Panc1 (cell line): ENCODE measurements at regions not wholly inside any gene's neighbourhood (a gene's known extent, or its start where the extent isn't known, plus 50 kb on each side); places are given as distances from the start of the nearest gene placed in this dataset.

Experiments
- ATAC-seq: fragments of 200-7000 bp; cut with Tn5 transposase; 2 replicates; pipeline ENCODE4 v1.9.1; 2020; ENCODE audit warnings: mild to moderate bottlenecking, moderate library complexity
- BruUV-seq: library from RNA; stranded (reverse); fragments of 400-500 nt; replicated peaks from 2 replicates; lab custom pipeline; 2021; lab: Mats Ljungman, UMichigan
- CTCF ChIA-PET: fragments of 300-600 bp; sonication (Branson Sonifier 250); formaldehyde crosslinking; loops from one replicate; lab custom pipeline; 2022; ENCODE audit warnings: antibody characterized with exemption; lab: Charles Lee
- POLR2A ChIA-PET: fragments of 300-600 bp; sonication (Branson Sonifier 250); formaldehyde crosslinking; loops from one replicate; lab custom pipeline; 2022; ENCODE audit warnings: antibody characterized with exemption; lab: Charles Lee
- DNase-seq: peaks from one replicate; pipeline ENCODE4 v3.0.0-alpha.2; 2010; ENCODE audit warnings: low read depth, low spot score
- H3K27ac ChIP-seq: 2 replicates; pipeline ENCODE4 v1.5.1; 2011; ENCODE audit warnings: mild to moderate bottlenecking, low read length, inconsistent platforms
- H3K27me3 ChIP-seq: fragments of 200-500 bp; sonication (Bioruptor generic); 2 replicates; pipeline ENCODE4 v1.6.0; 2014; ENCODE audit warnings: low read length, inconsistent platforms; ENCODE audit not compliant: control insufficient read depth, insufficient read depth
- H3K36me3 ChIP-seq: fragments of 200-500 bp; sonication (Bioruptor generic); 2 replicates; pipeline ENCODE4 v1.5.1; 2014; ENCODE audit warnings: inconsistent platforms, mild to moderate bottlenecking, low read length, moderate library complexity; ENCODE audit not compliant: control insufficient read depth, insufficient read depth
- H3K4me1 ChIP-seq: 2 replicates; pipeline ENCODE4 v1.5.1; 2011; ENCODE audit warnings: inconsistent platforms, mild to moderate bottlenecking, low read length, moderate library complexity; ENCODE audit not compliant: control insufficient read depth, insufficient read depth
- H3K4me3 ChIP-seq, 2 experiments: 2 replicates each; pipeline ENCODE4 v1.5.1; 2011 to 2012; ENCODE audit warnings: low read depth in 2 of 2, low read length in 2 of 2, mild to moderate bottlenecking in 2 of 2, inconsistent platforms in 1 of 2, moderate library complexity in 1 of 2
- H3K9me3 ChIP-seq: fragments of 200-500 bp; sonication (Bioruptor generic); 2 replicates; pipeline ENCODE4 v1.5.1; 2014; ENCODE audit warnings: low read depth, mild to moderate bottlenecking, inconsistent platforms, low read length, moderate library complexity; ENCODE audit not compliant: control insufficient read depth, insufficient read depth
- POLR2AphosphoS5 ChIP-seq: IDR thresholded peaks from 2 replicates; pipeline ENCODE4 v1.6.1; 2012; ENCODE audit warnings: mild to moderate bottlenecking, low read depth, low read length, moderate library complexity
- REST ChIP-seq, 2 experiments: IDR thresholded peaks; 2 replicates each; pipeline ENCODE4 v1.6.1; 2011 to 2012; ENCODE audit warnings: low read depth in 2 of 2, control low read depth in 1 of 2, low read length in 1 of 2, mild to moderate bottlenecking in 1 of 2, moderate library complexity in 1 of 2; ENCODE audit not compliant: insufficient read depth in 1 of 2
- SIN3A ChIP-seq: IDR thresholded peaks from 2 replicates; pipeline ENCODE4 v1.6.1; 2012; ENCODE audit warnings: low read depth, mild to moderate bottlenecking, low read length, moderate library complexity, borderline replicate concordance; ENCODE audit not compliant: insufficient read depth
- TCF7L2 ChIP-seq: IDR thresholded peaks from 2 replicates; pipeline ENCODE4 v1.6.1; 2011; ENCODE audit warnings: mild to moderate bottlenecking, low read depth, low read length, inconsistent platforms
- in situ Hi-C: cut with HindIII; loops from 2 replicates; pipeline ENCODE4 v1.10.0; 2016; ENCODE audit warnings: low sequenced_read_pairs, low pct_unique_long_range_greater_than_20kb
- intact Hi-C: fragments of 100-400 bp; cut with micrococcal nuclease; formaldehyde crosslinking; loops from one replicate; pipeline ENCODE4 v1.10.0; 2022; ENCODE audit not compliant: unreplicated experiment
- TF ChIP-seq, protein P1 (sequence below): fragments of 450-650 bp; IDR thresholded peaks from 2 replicates; pipeline ENCODE4 v1.5.1; 2017; ENCODE audit warnings: mild to moderate bottlenecking

DNA sequence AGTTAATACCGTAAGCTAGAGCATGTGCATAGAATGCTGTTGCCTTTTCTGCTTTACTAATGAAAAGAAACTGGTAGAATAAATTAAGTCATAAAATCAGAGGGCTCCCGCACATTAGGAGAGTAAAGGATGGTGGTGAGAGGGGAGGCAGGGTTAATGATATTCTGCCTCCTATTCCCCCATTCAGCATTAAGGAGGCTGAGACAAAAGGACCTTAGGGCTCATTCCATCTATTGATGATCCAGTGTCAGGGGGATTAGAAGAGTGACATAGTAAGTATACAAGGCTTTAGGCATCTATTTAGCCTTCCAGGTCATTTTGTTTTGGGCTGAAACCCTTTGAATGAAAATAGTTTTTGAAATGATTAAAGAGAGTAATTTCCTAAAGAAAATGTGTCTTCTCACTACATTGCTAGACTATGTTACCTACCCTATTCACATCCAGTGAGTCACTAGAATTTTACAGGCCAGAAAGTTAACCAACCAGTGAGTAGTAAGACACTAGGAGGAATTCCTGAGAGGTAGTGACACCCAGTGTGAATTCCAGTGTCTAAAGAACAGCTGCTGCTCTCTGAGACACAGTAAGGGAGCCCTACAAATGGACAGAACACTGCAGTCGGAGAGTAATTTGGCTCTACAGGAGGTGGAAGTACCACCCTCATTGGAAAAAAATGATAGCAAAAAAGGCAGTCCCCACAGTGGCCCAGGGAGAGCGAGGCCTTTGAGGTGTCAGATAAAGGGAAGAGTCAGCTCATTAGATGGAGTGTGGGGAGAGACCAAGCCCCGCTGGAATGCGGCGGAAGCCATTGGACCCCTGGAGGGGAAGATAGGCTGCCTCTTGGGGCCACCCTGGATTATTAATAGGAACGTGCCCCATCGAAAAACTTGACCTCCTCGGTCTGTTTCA lies 67.6 kb downstream of the TUSC7 start:
- no peak for TF ChIP-seq REST (IDR thresholded peaks at IDR 0.05; ENCODE audit: insufficient read depth in 1 of 2, low read depth in 2 of 2, low read length in 1 of 2)
- no peak for TF ChIP-seq SIN3A
- no peak for TF ChIP-seq TCF7L2
- no peak for TF ChIP-seq POLR2AphosphoS5
- TF ChIP-seq, protein P1, sequence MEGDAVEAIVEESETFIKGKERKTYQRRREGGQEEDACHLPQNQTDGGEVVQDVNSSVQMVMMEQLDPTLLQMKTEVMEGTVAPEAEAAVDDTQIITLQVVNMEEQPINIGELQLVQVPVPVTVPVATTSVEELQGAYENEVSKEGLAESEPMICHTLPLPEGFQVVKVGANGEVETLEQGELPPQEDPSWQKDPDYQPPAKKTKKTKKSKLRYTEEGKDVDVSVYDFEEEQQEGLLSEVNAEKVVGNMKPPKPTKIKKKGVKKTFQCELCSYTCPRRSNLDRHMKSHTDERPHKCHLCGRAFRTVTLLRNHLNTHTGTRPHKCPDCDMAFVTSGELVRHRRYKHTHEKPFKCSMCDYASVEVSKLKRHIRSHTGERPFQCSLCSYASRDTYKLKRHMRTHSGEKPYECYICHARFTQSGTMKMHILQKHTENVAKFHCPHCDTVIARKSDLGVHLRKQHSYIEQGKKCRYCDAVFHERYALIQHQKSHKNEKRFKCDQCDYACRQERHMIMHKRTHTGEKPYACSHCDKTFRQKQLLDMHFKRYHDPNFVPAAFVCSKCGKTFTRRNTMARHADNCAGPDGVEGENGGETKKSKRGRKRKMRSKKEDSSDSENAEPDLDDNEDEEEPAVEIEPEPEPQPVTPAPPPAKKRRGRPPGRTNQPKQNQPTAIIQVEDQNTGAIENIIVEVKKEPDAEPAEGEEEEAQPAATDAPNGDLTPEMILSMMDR, result no peak
- no peak overlapping the region for H3K27ac ChIP-seq
- in situ Hi-C loops (no loop called here), intact Hi-C loops (loop anchor here (10.0 kb wide), 2 partner anchors 218 to 1218 kb away; no protein-coding TSS in a partner anchor)
- no peak for DNase-seq
- CTCF ChIA-PET, result no interaction called here
- ATAC-seq, result no peak
- no peaks in the 10 kb centered on the region for H3K9me3 ChIP-seq
- BruUV-seq, result no TSS peak
- H3K4me1 ChIP-seq, result no peaks in the 10 kb centered on the region
- POLR2A ChIA-PET, result no interaction called here
- no peak overlapping the region for H3K4me3 ChIP-seq
- 0 out of 2 replicates have a peak, but pooled peaks cover 2% of the 10 kb centered on the region for H3K27me3 ChIP-seq
- no peaks in the 10 kb centered on the region for H3K36me3 ChIP-seq

- H3K36me3 ChIP-seq, result no peaks in the 10 kb centered on the region
- intact Hi-C loops (no loop called here), in situ Hi-C loops (no loop called here)
- no TSS peak for BruUV-seq
- ChIA-PET CTCF (no interaction called here), POLR2A (no interaction called here)
- DNase-seq (no peak), ATAC-seq (no peak)
- TF ChIP-seq SIN3A (no peak), REST (IDR thresholded peaks at IDR 0.05; ENCODE audit: insufficient read depth in 1 of 2, low read depth in 2 of 2, low read length in 1 of 2) (no peak), TCF7L2 (no peak), POLR2AphosphoS5 (no peak)
- TF ChIP-seq, protein P1, result no peak
- H3K4me1 ChIP-seq, result no peaks in the 10 kb centered on the region
- H3K4me3 ChIP-seq, result no peak overlapping the region
- no peaks in the 10 kb centered on the region; the same call in 1 of the 2 replicates for H3K27me3 ChIP-seq
- no peaks in the 10 kb centered on the region for H3K9me3 ChIP-seq
- no peak overlapping the region for H3K27ac ChIP-seq
These were observed 75.6 kb downstream of the TUSC7 start for GRCh38 chr3:116785226-116785625.
